Heart right ventricle (tissue), 16 donors: ENCODE measurements at regions not wholly inside any gene's neighbourhood (a gene's known extent, or its start where the extent isn't known, plus 50 kb on each side); places are given as distances from the start of the nearest gene placed in this dataset.

ENCODE experiments used
- ATAC-seq, 8 donors: fragments of 200-7000 bp; cut with Tn5 transposase; one replicate each; pipeline ENCODE4 v1.9.1; 2020; ENCODE audit warnings: mild to moderate bottlenecking in 8 of 8, moderate library complexity in 8 of 8, moderate number of reproducible peaks in 1 of 8
- DNase-seq, 2 donors: peaks; one replicate each; pipeline ENCODE4 v3.0.0-alpha.2; 2020
- H3K27ac ChIP-seq, 10 donors: fragments of 200-600 bp; sonication (generic) in 2 of 10; one replicate each; pipeline versions ENCODE4 v1.5.0 to v1.8.0; 2020 to 2022; ENCODE audit warnings: mild to moderate bottlenecking in 3 of 10
- H3K27me3 ChIP-seq, 7 donors: fragments of 200-600 bp; one replicate each; pipeline ENCODE4 v1.8.0; 2021 to 2022; ENCODE audit warnings: mild to moderate bottlenecking in 2 of 7
- H3K36me3 ChIP-seq, 9 donors: fragments of 200-600 bp; sonication (generic) in 1 of 9; one replicate each; pipeline versions ENCODE4 v1.5.0 to v1.8.0; 2020 to 2022; ENCODE audit warnings: mild to moderate bottlenecking in 2 of 9
- H3K4me1 ChIP-seq, 9 donors: fragments of 200-600 bp; sonication (generic) in 1 of 9; one replicate each; pipeline versions ENCODE4 v1.5.0 to v1.8.0; 2020 to 2022; ENCODE audit warnings: mild to moderate bottlenecking in 4 of 9
- H3K4me3 ChIP-seq, 10 donors: fragments of 200-600 bp; sonication (generic) in 2 of 10; one replicate each; pipeline versions ENCODE4 v1.5.0 to v1.8.0; 2020 to 2022; ENCODE audit warnings: mild to moderate bottlenecking in 7 of 10, moderate library complexity in 2 of 10
- H3K9me3 ChIP-seq, 11 donors: fragments of 200-600 bp in 10 of 11; sonication (generic) in 2 of 11; one replicate each; pipeline versions ENCODE4 v1.5.0 to v1.8.0; 2013 to 2022; ENCODE audit warnings: mild to moderate bottlenecking in 2 of 11, control low read depth in 1 of 11, moderate library complexity in 1 of 11
- CTCF ChIP-seq, 9 donors: fragments of 200-600 bp; sonication (generic) in 2 of 9; IDR thresholded peaks; one replicate each; pipeline versions ENCODE4 v1.5.0 to v1.8.0; 2021 to 2022; ENCODE audit warnings: antibody characterized with exemption in 9 of 9, mild to moderate bottlenecking in 5 of 9, moderate library complexity in 1 of 9
- WGBS, 2 donors: extraction: QIAGEN DNeasy Blood & Tissue Kit; methylation state at CpG; one replicate each; pipeline ENCODE4 v1.1.7; 2013; ENCODE audit warnings: inconsistent platforms in 1 of 2; 5-methylcytosine and 5-hydroxymethylcytosine counted together
- intact Hi-C, 10 donors: fragments of 100-400 bp; cut with DNase I; formaldehyde crosslinking; loops; one replicate each; pipeline versions ENCODE4 v1.11.1 to v1.14.2; 2022
- donor health status: Arrhythmogenic right ventricular cardiomyopathy.
- donor health status: ischemic (EF 13 %, LVEDD 7.1; RV severe dilation, severe dysfunction).
- donor health status: healthy with polysubstance abuse.
- donor health status: DM: no; HTN: yes; CAD: no.
- donor health status: DM: no; HTN: no; CAD: no.
- donor health status: ischemic (EF 25% LVEDD 6.9; RV normal size, moderate dysfunction).
- donor health status: ischemic (EF 25% LVEDD 5.7; RV mildly dilated, moderate dysfunction).
- donor health status: healthy.
- donor health status: DM: yes; HTN: yes; CAD: no.
- donor health status: Ischemic cardiomyopathy.
- donor health status: ischemic (EF 35%, LVEDD 5.7; RV mildly dilated, moderate dysfunction).
- donor health status: nonischemic (EF 11% LVEDD 7.7; RV severe dilation, severe dysfunction).
- donor health status: DM: yes; HTN: yes; CAD: no.
- donor health status: PGD.
- donor health status: ischemic (EF 29% LVEDD 5.4; RV normal size, mild dysfunction).
- donor health status: nonischemic (EF 23%, LVEDD 6.1; RV moderate dilation, normal function).

- H3K27ac ChIP-seq = no peak overlapping the region
- H3K4me3 ChIP-seq = no peak overlapping the region
- no peak for TF ChIP-seq CTCF (IDR thresholded peaks at IDR 0.05)
- H3K9me3 ChIP-seq = peaks cover 0 to 6% (median 0%) of the 10 kb centered on the region in 11 donors
- H3K27me3 ChIP-seq = no peaks in the 10 kb centered on the region
- peak in 5 of 8 donors; percentile 16 to 52 (median 30) for ATAC-seq
- WGBS, 2 donors = 34 to 54% methylated on average over 6 of the region's 6 CpGs
- intact Hi-C loops = no loop called here
- peaks cover 0 to 26% (median 8%) of the 10 kb centered on the region in 9 donors for H3K4me1 ChIP-seq
- H3K36me3 ChIP-seq = no peaks in the 10 kb centered on the region
- DNase-seq = no peak
Measured at GRCh38 chr2:111710085-111710484, 173.9 kb downstream of the ANAPC1 start.

- H3K4me1 ChIP-seq = peaks cover 0 to 22% (median 8%) of the 10 kb centered on the region in 9 donors
- no peak overlapping the region for H3K27ac ChIP-seq
- H3K9me3 ChIP-seq = peaks cover 0 to 6% (median 0%) of the 10 kb centered on the region in 11 donors
- H3K36me3 ChIP-seq = no peaks in the 10 kb centered on the region
- intact Hi-C loops = no loop called here
- no peak overlapping the region for H3K4me3 ChIP-seq
- H3K27me3 ChIP-seq = no peaks in the 10 kb centered on the region
- DNase-seq (no peak), ATAC-seq (no peak)
- 86 to 90% methylated on average over 4 of the region's 4 CpGs for WGBS, 2 donors
- TF ChIP-seq CTCF (IDR thresholded peaks at IDR 0.05) = no peak
Measured at GRCh38 chr2:111710613-111711012, 173.4 kb downstream of the ANAPC1 start.

- H3K36me3 ChIP-seq = no peaks in the 10 kb centered on the region
- H3K4me1 ChIP-seq = peaks cover 0 to 15% (median 8%) of the 10 kb centered on the region in 9 donors
- H3K9me3 ChIP-seq = peaks cover 0 to 6% (median 0%) of the 10 kb centered on the region in 11 donors
- 92 to 93% methylated on average over 4 of the region's 4 CpGs for WGBS, 2 donors
- no peaks in the 10 kb centered on the region for H3K27me3 ChIP-seq
- ATAC-seq (no peak), DNase-seq (no peak)
- TF ChIP-seq CTCF (IDR thresholded peaks at IDR 0.05) = no peak
- intact Hi-C loops = no loop called here
- no peak overlapping the region for H3K4me3 ChIP-seq
- no peak overlapping the region for H3K27ac ChIP-seq
Measured at GRCh38 chr2:111711270-111711669, 172.7 kb downstream of the ANAPC1 start.

GRCh38 chr2:111712361-111712760 lies 171.6 kb downstream of the ANAPC1 start:
- intact Hi-C loops = no loop called here
- Histone ChIP-seq H3K27me3 (no peaks in the 10 kb centered on the region), H3K36me3 (no peaks in the 10 kb centered on the region), H3K27ac (no peak overlapping the region), H3K4me1 (peaks cover 0 to 11% (median 8%) of the 10 kb centered on the region in 9 donors), H3K9me3 (peaks cover 0 to 6% (median 0%) of the 10 kb centered on the region in 11 donors), H3K4me3 (no peak overlapping the region)
- no peak for TF ChIP-seq CTCF (IDR thresholded peaks at IDR 0.05)
- no peak for ATAC-seq
- 80 to 96% methylated on average over 7 of the region's 7 CpGs for WGBS, 2 donors
- no peak for DNase-seq
